ENCODE measurements at regions not wholly inside any gene's neighbourhood (a gene's known extent, or its start where the extent isn't known, plus 50 kb on each side); places are given as distances from the start of the nearest gene placed in this dataset.
"Not testable (repeated sequence)": the region's sequence is repeated elsewhere in the genome, so short reads cannot be mapped to it uniquely, and the experiment has no call there.

DNA sequence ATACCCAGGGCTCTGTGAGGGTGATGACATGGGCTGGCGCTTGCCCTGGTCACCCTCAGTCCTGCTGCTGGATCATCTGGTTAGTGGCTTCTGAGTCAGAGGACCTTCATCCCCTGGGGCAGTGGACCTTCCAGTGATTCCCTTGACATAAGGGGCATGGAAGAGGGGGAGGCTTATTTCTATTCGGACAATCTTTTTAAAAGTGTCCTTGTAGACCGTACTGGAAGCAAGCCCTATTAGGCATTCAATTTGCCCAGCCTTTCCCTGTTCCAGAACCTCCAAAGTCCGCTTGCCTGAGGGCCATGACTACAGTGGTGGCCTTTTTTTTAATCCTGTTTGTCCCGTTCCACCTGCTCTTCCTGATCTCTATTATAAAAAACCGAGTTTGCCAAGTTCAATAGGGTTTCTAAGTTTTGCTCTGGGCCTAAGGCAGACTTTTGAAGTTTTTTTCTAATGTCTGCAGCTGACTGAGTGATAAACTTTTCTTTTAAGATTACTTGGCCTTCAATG lies 569.8 kb upstream of the USP24 start:
- FAIRE-seq; H2BK15ac ChIP-seq (ENCODE audit: low read length); H3K27me3 ChIP-seq (replicated peaks in 1 of 4; ENCODE audit: control insufficient read depth in 3 of 4, extremely low read depth in 1 of 4, insufficient read depth in 3 of 4, low read length in 3 of 4); POLR2A ChIA-PET (ENCODE audit: partially characterized antibody); H3K27ac ChIP-seq (ENCODE audit: low read depth, low read length); H3K23me2 ChIP-seq (ENCODE audit: low read depth, low read length); H3K4me2 ChIP-seq (ENCODE audit: insufficient read depth in 1 of 2, low read depth in 2 of 2, low read length in 2 of 2); H3K14ac ChIP-seq (ENCODE audit: insufficient read length); H3K4me3 ChIP-seq (ENCODE audit: extremely low read depth in 1 of 4, insufficient read depth in 2 of 4, low read depth in 3 of 4, low read length in 4 of 4); H4K20me1 ChIP-seq (replicated peaks in 1 of 2; ENCODE audit: control insufficient read depth in 1 of 2, insufficient read depth in 2 of 2, low read length in 2 of 2); H4K8ac ChIP-seq (ENCODE audit: extremely low read depth, insufficient read depth, low read length); H2BK12ac ChIP-seq (ENCODE audit: low read depth, low read length); H3K79me1 ChIP-seq (ENCODE audit: low read depth, low read length); H2BK5ac ChIP-seq (ENCODE audit: low read depth, low read length); H3K4me1 ChIP-seq (replicated peaks in 1 of 4; ENCODE audit: control insufficient read depth in 3 of 4, insufficient read depth in 4 of 4, low read length in 3 of 4); DNase-seq (ENCODE audit: low read depth in 1 of 2, low spot score in 2 of 2); H3K4ac ChIP-seq (replicated peaks; ENCODE audit: insufficient read length, low read depth, low read length); H2AFZ ChIP-seq (ENCODE audit: low read length); H3K9ac ChIP-seq (replicated peaks in 1 of 4; ENCODE audit: extremely low read depth in 1 of 4, low read depth in 3 of 4, low read length in 3 of 4); H2BK20ac ChIP-seq (ENCODE audit: low read length); H4K91ac ChIP-seq (replicated peaks; ENCODE audit: insufficient read length, low read length); H4K5ac ChIP-seq (ENCODE audit: insufficient read length, low read depth, low read length); CTCF ChIA-PET (ENCODE audit: partially characterized antibody); H3K36me3 ChIP-seq (ENCODE audit: control insufficient read depth in 2 of 4, insufficient read depth in 4 of 4, low read length in 3 of 4); H3K9me3 ChIP-seq (ENCODE audit: insufficient read depth in 2 of 2, low read depth in 1 of 2, low read length in 1 of 2); H3K23ac ChIP-seq (ENCODE audit: insufficient read length); H3K79me2 ChIP-seq (ENCODE audit: control insufficient read depth in 1 of 2, insufficient read depth in 2 of 2, low read length in 2 of 2); H3K56ac ChIP-seq (replicated peaks; ENCODE audit: insufficient read length, low read depth, low read length); H3K18ac ChIP-seq (ENCODE audit: extremely low read depth, low read length); H2AK5ac ChIP-seq (ENCODE audit: low read depth, low read length); H2BK120ac ChIP-seq (replicated peaks; ENCODE audit: low read depth, low read length): not testable (repeated sequence)
- 92% methylated on average over 6 of the region's 6 CpGs; no CpG with 5 or more reads in 1 of the 2 experiments for WGBS, 2 experiments (ENCODE audit: extremely low coverage in 1 of 2, insufficient coverage in 1 of 2, insufficient read length in 1 of 2, insufficient replicate concordance in 2 of 2, low coverage in 1 of 2, low lambda C conversion rate in 2 of 2, missing lambda C conversion rate in 1 of 2)
